A549 (cell line): ENCODE measurements at regions not wholly inside any gene's neighbourhood (a gene's known extent, or its start where the extent isn't known, plus 50 kb on each side); places are given as distances from the start of the nearest gene placed in this dataset.

ENCODE experiments used
- ATAC-seq, 2 experiments: fragments of 200-7000 bp in 1 of 2; fragments of >200 bp in 1 of 2; cut with Nextera tagmentation in 1 of 2; cut with Tn5 transposase in 1 of 2; 3 replicates each; pipeline versions ENCODE4 v1.8.0 to v1.9.1; 2018 to 2020; ENCODE audit warnings: mild to moderate bottlenecking in 1 of 2, moderate library complexity in 1 of 2
- CTCF ChIA-PET: fragments of 300-600 bp; sonication (Branson Sonifier 250); formaldehyde crosslinking; extraction: SDS; loops from one replicate; lab custom pipeline; 2021; ENCODE audit warnings: antibody characterized with exemption, inconsistent platforms; lab: Yijun Ruan, JAX
- POLR2A ChIA-PET: fragments of 350-600 bp; formaldehyde crosslinking; extraction: SDS; loops from one replicate; lab custom pipeline; 2021; ENCODE audit warnings: antibody characterized with exemption, inconsistent platforms; lab: Yijun Ruan, JAX
- DNase-seq, 2 experiments: peaks; one replicate each; pipeline versions ENCODE4 v3.0.0 to v3.0.0-alpha.2; 2011 to 2016; ENCODE audit warnings: low read depth in 1 of 2, low spot score in 1 of 2
- FAIRE-seq: peaks from 2 replicates; lab custom pipeline; 2011; peaks lifted over from hg19 to GRCh38; lab: Jason Lieb, UNC
- H3K27ac ChIP-seq, 2 experiments: fragments of >200 bp; sonication (Bioruptor Twin); formaldehyde crosslinking; 3 replicates each; pipeline ENCODE4 v1.5.1; 2016 to 2017
- H3K4me1 ChIP-seq: fragments of >200 bp; sonication (Bioruptor Twin); formaldehyde crosslinking; 3 replicates; pipeline ENCODE4 v1.6.1; 2016
- H3K4me2 ChIP-seq: fragments of >200 bp; sonication (Bioruptor Twin); formaldehyde crosslinking; 3 replicates; pipeline ENCODE4 v1.6.1; 2016
- H3K4me3 ChIP-seq: fragments of >200 bp; sonication (Bioruptor Twin); formaldehyde crosslinking; 3 replicates; pipeline ENCODE4 v1.5.1; 2016
- H3K9me3 ChIP-seq: fragments of >200 bp; sonication (Bioruptor Twin); formaldehyde crosslinking; 3 replicates; pipeline ENCODE4 v1.6.1; 2016
- ATOH8 ChIP-seq: fragments of 250-450 bp; sonication (Bioruptor Pico); IDR thresholded peaks from 2 replicates; pipeline ENCODE4 v1.5.0; 2020; ENCODE audit warnings: low read depth, mild to moderate bottlenecking, moderate library complexity
- BCL3 ChIP-seq: fragments of >200 bp; sonication (Bioruptor Twin); formaldehyde crosslinking; IDR thresholded peaks from 3 replicates; pipeline ENCODE4 v1.6.1; 2016
- BHLHE40 ChIP-seq: IDR thresholded peaks from 2 replicates; pipeline ENCODE4 v1.6.1; 2012; ENCODE audit warnings: low read depth, low read length, inconsistent platforms
- CBX2 ChIP-seq: fragments of 200-600 bp; sonication (generic); IDR thresholded peaks from 2 replicates; pipeline ENCODE4 v1.6.1; 2016; ENCODE audit warnings: low read depth, mild to moderate bottlenecking, borderline replicate concordance
- CEBPB ChIP-seq, 2 experiments: fragments of >200 bp in 1 of 2; sonication (Bioruptor Twin) in 1 of 2; formaldehyde crosslinking in 1 of 2; IDR thresholded peaks; 2 replicates each; pipeline ENCODE4 v1.6.1; 2012 to 2016
- CHD2 ChIP-seq: fragments of 150-350 bp; IDR thresholded peaks from 2 replicates; pipeline ENCODE4 v1.6.1; 2014; ENCODE audit warnings: low read length; ENCODE audit not compliant: partially characterized antibody
- CTCF ChIP-seq: fragments of >200 bp; sonication (Bioruptor Twin); formaldehyde crosslinking; IDR thresholded peaks from 3 replicates; pipeline ENCODE4 v1.5.1; 2016
- EHMT2 ChIP-seq: fragments of 200-600 bp; sonication (generic); IDR thresholded peaks from 2 replicates; pipeline ENCODE4 v1.6.1; 2016; ENCODE audit warnings: antibody characterized with exemption, low read depth, mild to moderate bottlenecking, moderate library complexity
- EP300 ChIP-seq, 2 experiments: fragments of >200 bp; sonication (Bioruptor Twin); formaldehyde crosslinking; IDR thresholded peaks; 2 replicates in 1 of 2; 3 replicates in 1 of 2; pipeline ENCODE4 v1.6.1; 2016 to 2017
- FOSB ChIP-seq: fragments of 250-450 bp; sonication (Bioruptor Pico); IDR thresholded peaks from 2 replicates; pipeline ENCODE4 v1.5.0; 2020; ENCODE audit warnings: mild to moderate bottlenecking, moderate library complexity
- GATA3 ChIP-seq: IDR thresholded peaks from 2 replicates; pipeline ENCODE4 v1.6.1; 2012; ENCODE audit warnings: borderline replicate concordance
- HDAC2 ChIP-seq: fragments of 200-600 bp; sonication (generic); IDR thresholded peaks from 2 replicates; pipeline ENCODE4 v1.6.1; 2016
- HES2 ChIP-seq: fragments of >200 bp; sonication (Bioruptor Twin); formaldehyde crosslinking; IDR thresholded peaks from 2 replicates; pipeline ENCODE4 v1.6.1; 2016
- HEYL ChIP-seq: fragments of 250-450 bp; sonication (Bioruptor Pico); IDR thresholded peaks from 2 replicates; pipeline ENCODE4 v1.8.0; 2021; ENCODE audit warnings: mild to moderate bottlenecking, moderate library complexity
- HOXA7 ChIP-seq: fragments of 250-450 bp; sonication (Bioruptor Pico); IDR thresholded peaks from 2 replicates; pipeline ENCODE4 v1.5.0; 2020; ENCODE audit warnings: mild to moderate bottlenecking, moderate library complexity
- HOXB5 ChIP-seq: fragments of 250-450 bp; sonication (Bioruptor Pico); IDR thresholded peaks from 2 replicates; pipeline ENCODE4 v1.5.0; 2020; ENCODE audit warnings: mild to moderate bottlenecking, moderate library complexity
- KDM1A ChIP-seq: fragments of 200-600 bp; sonication (generic); IDR thresholded peaks from 2 replicates; pipeline ENCODE4 v1.6.1; 2016; ENCODE audit warnings: low read depth, mild to moderate bottlenecking
- MAX ChIP-seq: IDR thresholded peaks from 2 replicates; pipeline ENCODE4 v1.6.1; 2012
- MAZ ChIP-seq: fragments of 150-350 bp; IDR thresholded peaks from 2 replicates; pipeline ENCODE4 v1.6.1; 2014; ENCODE audit warnings: antibody characterized with exemption, low read depth, low read length, borderline replicate concordance
- MYC ChIP-seq: IDR thresholded peaks from 2 replicates; pipeline ENCODE4 v1.6.1; 2012; ENCODE audit warnings: mild to moderate bottlenecking, inconsistent platforms, low read length, improper control_type of control experiment, borderline replicate concordance
- NPAS2 ChIP-seq: fragments of 250-450 bp; sonication (Bioruptor Pico); IDR thresholded peaks from 2 replicates; pipeline ENCODE4 v1.8.0; 2022; ENCODE audit warnings: mild to moderate bottlenecking, moderate library complexity, borderline replicate concordance
- NR3C1 ChIP-seq: fragments of >200 bp; sonication (Bioruptor Twin); formaldehyde crosslinking; IDR thresholded peaks from 3 replicates; pipeline ENCODE4 v1.6.1; 2017
- PBX3 ChIP-seq: IDR thresholded peaks from 2 replicates; pipeline ENCODE4 v1.6.1; 2012
- POLR2AphosphoS2 ChIP-seq: conservative IDR thresholded peaks from 2 replicates; pipeline ENCODE4 v1.6.1; 2012; ENCODE audit warnings: low read length, improper control_type of control experiment, inconsistent platforms
- RCOR1 ChIP-seq: fragments of 150-350 bp; IDR thresholded peaks from 2 replicates; pipeline ENCODE4 v1.6.1; 2014; ENCODE audit warnings: antibody characterized with exemption, low read length, low read depth
- RNF2 ChIP-seq: fragments of 200-600 bp; sonication (generic); IDR thresholded peaks from 2 replicates; pipeline ENCODE4 v1.6.1; 2016; ENCODE audit warnings: low read depth, mild to moderate bottlenecking, antibody characterized with exemption, moderate library complexity, borderline replicate concordance
- SREBF2 ChIP-seq: fragments of 450-650 bp; IDR thresholded peaks from 2 replicates; pipeline ENCODE4 v1.6.1; 2014; ENCODE audit warnings: mild to moderate bottlenecking, moderate library complexity
- TP53 ChIP-seq: fragments of 250-450 bp; sonication (Bioruptor Pico); IDR thresholded peaks from 2 replicates; pipeline ENCODE4 v1.5.0; 2021; ENCODE audit warnings: mild to moderate bottlenecking, moderate library complexity
- ZFP36 ChIP-seq: fragments of 450-650 bp; IDR thresholded peaks from 2 replicates; pipeline ENCODE4 v1.6.1; 2014; ENCODE audit warnings: borderline replicate concordance; ENCODE audit not compliant: partially characterized antibody
- WGBS: methylation state at CpG from one replicate; pipeline ENCODE4 v1.1.6; 2017; ENCODE audit errors: missing lambda C conversion rate; 5-methylcytosine and 5-hydroxymethylcytosine counted together

- TF ChIP-seq NR3C1 (no peak), MYC (no peak), MAZ (no peak), EHMT2 (no peak)
Measured at GRCh38 chr4:152074088-152074437, 313.3 kb upstream of the GATB start (continued).

- 48% methylated on average over 9 of the region's 9 CpGs for WGBS
- ChIA-PET CTCF (interaction anchor here (1.1 kb wide), 1 partner anchor 21 kb away, joined by 4 read pairs; no protein-coding TSS in a partner anchor), POLR2A (no interaction called here)
- DNase-seq (no peak), FAIRE-seq (no peak), ATAC-seq (no peak)
- Histone ChIP-seq H3K4me1 (no peaks in the 10 kb centered on the region), H3K4me3 (no peak overlapping the region), H3K9me3 (no peaks in the 10 kb centered on the region), H3K4me2 (no peak overlapping the region), H3K27ac (no peak overlapping the region)
- TF ChIP-seq GATA3 (no peak), TP53 (CRISPR knock-in tag) (no peak), BHLHE40 (no peak), EP300 (IDR thresholded peaks at IDR 0.05) (no peak), RNF2 (no peak), CHD2 (no peak), HES2 (no peak), HOXB5 (no peak), KDM1A (no peak), ATOH8 (CRISPR knock-in tag) (no peak), HOXA7 (no peak), NPAS2 (no peak), MAX (no peak), RCOR1 (no peak), CBX2 (no peak), ZFP36 (no peak), SREBF2 (no peak), HDAC2 (no peak)
Measured at GRCh38 chr4:152073351-152074087, 312.7 kb upstream of the GATB start.

- Histone ChIP-seq H3K4me1 (no peaks in the 10 kb centered on the region), H3K4me2 (no peak overlapping the region), H3K9me3 (no peaks in the 10 kb centered on the region), H3K27ac (no peak overlapping the region), H3K4me3 (no peak overlapping the region)
- 74% methylated on average over 11 of the region's 11 CpGs for WGBS
- DNase-seq, result no peak
- ChIA-PET POLR2A (no interaction called here), CTCF (interaction anchor here (1.1 kb wide), 1 partner anchor 22 kb away, joined by 4 read pairs; no protein-coding TSS in a partner anchor)
- no peak for ATAC-seq
- no peak for TF ChIP-seq POLR2AphosphoS2
- no peak for TF ChIP-seq CTCF
- TF ChIP-seq FOSB, result no peak
- TF ChIP-seq CEBPB (IDR thresholded peaks at IDR 0.05), result no peak
- no peak for TF ChIP-seq PBX3
- TF ChIP-seq NR3C1, result no peak
- no peak for TF ChIP-seq HEYL (CRISPR knock-in tag)
- TF ChIP-seq RNF2, result no peak
- no peak for TF ChIP-seq BCL3
- no peak for TF ChIP-seq SREBF2
- no peak for FAIRE-seq
Measured at GRCh38 chr4:152072906-152073305, 312.1 kb upstream of the GATB start.
